Lower leg skin (tissue), 4 donors: ENCODE measurements at regions not wholly inside any gene's neighbourhood (a gene's known extent, or its start where the extent isn't known, plus 50 kb on each side); places are given as distances from the start of the nearest gene placed in this dataset.
A peak's percentile ranks its signal among the peaks of the same experiment; 100 is the strongest.

Experiments
- DNase-seq, 2 donors: peaks; one replicate each; pipeline ENCODE4 v3.0.0-alpha.2; 2019; ENCODE audit warnings: low spot score in 2 of 2
- H3K4me3 ChIP-seq: fragments of 200-600 bp; sonication (generic); 2 replicates; pipeline ENCODE4 v1.5.1; 2017; ENCODE audit warnings: mild to moderate bottlenecking, low read depth; ENCODE audit not compliant: poor library complexity, severe bottlenecking
- CTCF ChIP-seq, 3 donors: fragments of 450-650 bp; IDR thresholded peaks; one replicate each; pipeline ENCODE4 v1.5.1; 2016; ENCODE audit warnings: antibody characterized with exemption in 3 of 3, mild to moderate bottlenecking in 3 of 3, moderate library complexity in 2 of 3
- POLR2A ChIP-seq, 2 donors: fragments of 450-650 bp; IDR thresholded peaks; one replicate each; pipeline ENCODE4 v1.6.1; 2016 to 2017; ENCODE audit warnings: antibody characterized with exemption in 2 of 2, mild to moderate bottlenecking in 1 of 2, moderate library complexity in 1 of 2
- WGBS, 2 donors: methylation state at CpG; one replicate each; pipeline ENCODE4 v1.1.5; 2018; 5-methylcytosine and 5-hydroxymethylcytosine counted together
- intact Hi-C: fragments of 100-400 bp; cut with DNase I; formaldehyde crosslinking; loops from one replicate; pipeline ENCODE4 v1.15.0; 2023; ENCODE audit warnings: low total_unique reads

- TF ChIP-seq POLR2A (IDR thresholded peaks at IDR 0.05), result no peak
- no peak for TF ChIP-seq CTCF (IDR thresholded peaks at IDR 0.05)
- WGBS, 2 donors, result 57 to 60% methylated on average over 8 of the region's 8 CpGs
- H3K4me3 ChIP-seq, result no peak overlapping the region
- DNase-seq, result peak in 1 of 2 donors; percentile 17
- intact Hi-C loops, result no loop called here
Observed at GRCh38 chr5:44225231-44226160, 163.7 kb downstream of the FGF10 start.

GRCh38 chr5:44199408-44199807, 189.8 kb downstream of the FGF10 start:
- WGBS, 2 donors, result 91 to 94% methylated on average over 1 of the region's 1 CpG
- intact Hi-C loops, result no loop called here
- TF ChIP-seq POLR2A (IDR thresholded peaks at IDR 0.05), result no peak
- TF ChIP-seq CTCF (IDR thresholded peaks at IDR 0.05), result no peak
- no peak overlapping the region for H3K4me3 ChIP-seq
- no peak for DNase-seq

- intact Hi-C loops, result no loop called here
- 94 to 97% methylated on average over 2 of the region's 2 CpGs for WGBS, 2 donors
- TF ChIP-seq CTCF (IDR thresholded peaks at IDR 0.05), result no peak
- no peak for TF ChIP-seq POLR2A (IDR thresholded peaks at IDR 0.05)
- H3K4me3 ChIP-seq, result no peak overlapping the region
- no peak for DNase-seq
Observed at GRCh38 chr5:44189255-44189654, 200.0 kb downstream of the FGF10 start.

GRCh38 chr5:44187973-44188372, 201.2 kb downstream of the FGF10 start:
- DNase-seq, result no peak
- TF ChIP-seq POLR2A (IDR thresholded peaks at IDR 0.05) (no peak), CTCF (IDR thresholded peaks at IDR 0.05) (no peak)
- no peak overlapping the region for H3K4me3 ChIP-seq
- intact Hi-C loops, result no loop called here
- WGBS, 2 donors, result 91 to 92% methylated on average over 3 of the region's 3 CpGs

- DNase-seq, result no peak
- TF ChIP-seq CTCF (IDR thresholded peaks at IDR 0.05) (no peak), POLR2A (IDR thresholded peaks at IDR 0.05) (no peak)
- 67 to 71% methylated on average over 3 of the region's 3 CpGs for WGBS, 2 donors
- intact Hi-C loops, result no loop called here
- no peak overlapping the region for H3K4me3 ChIP-seq
Observed at GRCh38 chr5:44183753-44184152, 205.5 kb downstream of the FGF10 start.
